HCT116 (cell line): ENCODE measurements at regions not wholly inside any gene's neighbourhood (a gene's known extent, or its start where the extent isn't known, plus 50 kb on each side); places are given as distances from the start of the nearest gene placed in this dataset.

Experiments
- ELF1 ChIP-seq: IDR thresholded peaks from 2 replicates; pipeline ENCODE4 v1.6.1; 2012; ENCODE audit warnings: low read depth, borderline replicate concordance
- EZH2 ChIP-seq: fragments of 200-600 bp; sonication (generic); IDR thresholded peaks from 2 replicates; pipeline ENCODE4 v1.6.1; 2017; ENCODE audit warnings: antibody characterized with exemption, mixed run types
- EZH2phosphoT487 ChIP-seq: fragments of 200-600 bp; IDR thresholded peaks from 2 replicates; pipeline ENCODE4 v1.6.1; 2018; ENCODE audit warnings: antibody characterized with exemption, borderline replicate concordance
- POLR2A ChIP-seq: IDR thresholded peaks from 2 replicates; pipeline ENCODE4 v1.7.0; 2011; ENCODE audit warnings: borderline replicate concordance; ENCODE audit not compliant: insufficient read depth, insufficient read length; ENCODE audit errors: extremely low read depth
- SIN3A ChIP-seq: IDR thresholded peaks from 2 replicates; pipeline ENCODE4 v1.6.1; 2012; ENCODE audit warnings: low read depth
- TF ChIP-seq, protein P1 (sequence below), 3 experiments: fragments of 200-600 bp in 1 of 3; sonication (generic) in 1 of 3; IDR thresholded peaks in 2 of 3; conservative IDR thresholded peaks in 1 of 3; 2 replicates each; pipeline ENCODE4 v1.5.1; 2012 to 2017; ENCODE audit warnings: low read depth in 2 of 3, low read length in 2 of 3, antibody characterized with exemption in 1 of 3, borderline replicate concordance in 1 of 3, control low read depth in 1 of 3, mild to moderate bottlenecking in 1 of 3, mixed read lengths in 1 of 3, mixed run types in 1 of 3, moderate library complexity in 1 of 3; ENCODE audit not compliant: insufficient read depth in 1 of 3

GRCh38 chr3:76442374-76442915, 597.5 kb upstream of the ROBO2 start:
- TF ChIP-seq, protein P1, sequence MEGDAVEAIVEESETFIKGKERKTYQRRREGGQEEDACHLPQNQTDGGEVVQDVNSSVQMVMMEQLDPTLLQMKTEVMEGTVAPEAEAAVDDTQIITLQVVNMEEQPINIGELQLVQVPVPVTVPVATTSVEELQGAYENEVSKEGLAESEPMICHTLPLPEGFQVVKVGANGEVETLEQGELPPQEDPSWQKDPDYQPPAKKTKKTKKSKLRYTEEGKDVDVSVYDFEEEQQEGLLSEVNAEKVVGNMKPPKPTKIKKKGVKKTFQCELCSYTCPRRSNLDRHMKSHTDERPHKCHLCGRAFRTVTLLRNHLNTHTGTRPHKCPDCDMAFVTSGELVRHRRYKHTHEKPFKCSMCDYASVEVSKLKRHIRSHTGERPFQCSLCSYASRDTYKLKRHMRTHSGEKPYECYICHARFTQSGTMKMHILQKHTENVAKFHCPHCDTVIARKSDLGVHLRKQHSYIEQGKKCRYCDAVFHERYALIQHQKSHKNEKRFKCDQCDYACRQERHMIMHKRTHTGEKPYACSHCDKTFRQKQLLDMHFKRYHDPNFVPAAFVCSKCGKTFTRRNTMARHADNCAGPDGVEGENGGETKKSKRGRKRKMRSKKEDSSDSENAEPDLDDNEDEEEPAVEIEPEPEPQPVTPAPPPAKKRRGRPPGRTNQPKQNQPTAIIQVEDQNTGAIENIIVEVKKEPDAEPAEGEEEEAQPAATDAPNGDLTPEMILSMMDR (IDR thresholded peaks at IDR 0.05 in 2 of 3, conservative IDR thresholded peaks at IDR 0.05 in 1 of 3; ENCODE audit: borderline replicate concordance in 1 of 3, insufficient read depth in 1 of 3, low read depth in 2 of 3, low read length in 2 of 3) = no peak
- TF ChIP-seq POLR2A (no peak), SIN3A (no peak), ELF1 (no peak), EZH2phosphoT487 (no peak), EZH2 (no peak)
